ENCODE measurements at regions not wholly inside any gene's neighbourhood (a gene's known extent, or its start where the extent isn't known, plus 50 kb on each side); places are given as distances from the start of the nearest gene placed in this dataset.

GRCh38 chr4:3690551-3691152 lies 75.5 kb upstream of the ADRA2C start:
- no peaks in the 10 kb centered on the region for H3K9me2 ChIP-seq
- H4K20me1 ChIP-seq (ENCODE audit: insufficient read depth), result no peaks in the 10 kb centered on the region
- H3K4me3 ChIP-seq (ENCODE audit: low read depth in 2 of 2, low read length in 1 of 2), result no peak overlapping the region
- H3K27me3 ChIP-seq (ENCODE audit: insufficient read depth), result no peaks in the 10 kb centered on the region
- peaks cover 0 to 2% of the 10 kb centered on the region in 2 experiments; a peak in 1 of 4 replicates for H3K4me1 ChIP-seq (ENCODE audit: control insufficient read depth in 1 of 2, insufficient read depth in 2 of 2, low read depth in 1 of 2, low read length in 1 of 2)
- 51% methylated on average over 20 of the region's 22 CpGs for WGBS (ENCODE audit: low lambda C conversion rate)
- CTCF ChIA-PET, result no interaction called here
- H3K79me2 ChIP-seq (ENCODE audit: insufficient read depth), result no peaks in the 10 kb centered on the region
- H3K9ac ChIP-seq, result no peak overlapping the region
- no peaks in the 10 kb centered on the region for H3K9me3 ChIP-seq
- H3F3A ChIP-seq (replicated peaks; ENCODE audit: insufficient read depth), result no peaks in the 10 kb centered on the region
- H2AFZ ChIP-seq (ENCODE audit: low read depth), result no peak overlapping the region
- no peak overlapping the region for H3K27ac ChIP-seq (ENCODE audit: low read depth in 2 of 2, low read length in 1 of 2)
- no peak for DNase-seq
- POLR2A ChIA-PET, result no interaction called here
- H3K36me3 ChIP-seq (replicated peaks in 1 of 2; ENCODE audit: control insufficient read depth in 1 of 2, insufficient read depth in 2 of 2, low read length in 1 of 2), result no peaks in the 10 kb centered on the region
- no peak overlapping the region for H3K4me2 ChIP-seq
- no peak for TF ChIP-seq RFX5 (IDR thresholded peaks at IDR 0.05; ENCODE audit: low read length)
- TF ChIP-seq JUND (IDR thresholded peaks at IDR 0.05), result no peak
- no peak for TF ChIP-seq FOXM1 (IDR thresholded peaks at IDR 0.05; ENCODE audit: low read depth)
- no peak for TF ChIP-seq FOSL2 (IDR thresholded peaks at IDR 0.05; ENCODE audit: borderline replicate concordance, low read depth)
- no peak for TF ChIP-seq YY1 (IDR thresholded peaks at IDR 0.05; ENCODE audit: low read depth)
- no peak for TF ChIP-seq SMC3 (IDR thresholded peaks at IDR 0.05; ENCODE audit: low read depth, low read length)
- TF ChIP-seq SIN3A (IDR thresholded peaks at IDR 0.05; ENCODE audit: borderline replicate concordance, low read depth, low read length), result no peak
- no peak for TF ChIP-seq PBX3 (IDR thresholded peaks at IDR 0.05)
- TF ChIP-seq ELF1 (IDR thresholded peaks at IDR 0.05), result no peak
- TF ChIP-seq MXI1 (IDR thresholded peaks at IDR 0.05; ENCODE audit: low read depth, low read length), result no peak
- no peak for TF ChIP-seq IRF3 (IDR thresholded peaks at IDR 0.05; ENCODE audit: low read depth, low read length)
- TF ChIP-seq MEF2A (IDR thresholded peaks at IDR 0.05; ENCODE audit: borderline replicate concordance, low read depth), result no peak
- TF ChIP-seq NFIC (IDR thresholded peaks at IDR 0.05; ENCODE audit: borderline replicate concordance), result no peak
- no peak for TF ChIP-seq MAX (IDR thresholded peaks at IDR 0.05; ENCODE audit: low read depth)
- TF ChIP-seq RAD21 (IDR thresholded peaks at IDR 0.05; ENCODE audit: low read length), result no peak
- no peak for TF ChIP-seq TAF1 (IDR thresholded peaks at IDR 0.05; ENCODE audit: borderline replicate concordance, low read depth, low read length)
